Fibroblast of lung (primary cell): ENCODE measurements at regions not wholly inside any gene's neighbourhood (a gene's known extent, or its start where the extent isn't known, plus 50 kb on each side); places are given as distances from the start of the nearest gene placed in this dataset.

Experiments
- DNase-seq, 2 donors: peaks; one replicate each; pipeline versions ENCODE4 v3.0.0 to v3.0.0-alpha.2; 2010; ENCODE audit warnings: low read depth in 2 of 2
- H2AFZ ChIP-seq: 2 replicates; pipeline ENCODE4 v1.5.1; 2012; ENCODE audit warnings: low read length, control low read depth, inconsistent platforms
- H3K27ac ChIP-seq: 2 replicates; pipeline ENCODE4 v1.5.1; 2011; ENCODE audit warnings: low read length, control low read depth; ENCODE audit not compliant: insufficient read depth
- H3K27me3 ChIP-seq: 2 replicates; pipeline ENCODE4 v1.5.1; 2011; ENCODE audit warnings: mild to moderate bottlenecking, low read length; ENCODE audit not compliant: control insufficient read depth, insufficient read depth
- H3K36me3 ChIP-seq: 2 replicates; pipeline ENCODE4 v1.5.1; 2011; ENCODE audit warnings: low read length; ENCODE audit not compliant: control insufficient read depth, insufficient read depth
- H3K4me1 ChIP-seq: 2 replicates; pipeline ENCODE4 v1.5.1; 2011; ENCODE audit warnings: low read length; ENCODE audit not compliant: control insufficient read depth, insufficient read depth; ENCODE audit errors: extremely low read depth
- H3K4me2 ChIP-seq: 2 replicates; pipeline ENCODE4 v1.5.1; 2011; ENCODE audit warnings: low read length, control low read depth; ENCODE audit not compliant: insufficient read depth; ENCODE audit errors: extremely low read depth
- H3K4me3 ChIP-seq, 4 experiments: fragments of 200-600 bp in 1 of 4; sonication (generic) in 1 of 4; replicated peaks in 1 of 4; 2 replicates each; pipeline ENCODE4 v1.5.1; 2011 to 2016; ENCODE audit warnings: low read length in 4 of 4, low read depth in 3 of 4, mild to moderate bottlenecking in 3 of 4, control low read depth in 2 of 4, inconsistent platforms in 1 of 4, mixed read lengths in 1 of 4; ENCODE audit not compliant: insufficient read depth in 1 of 4; ENCODE audit errors: control extremely low read depth in 1 of 4
- H3K79me2 ChIP-seq: 2 replicates; pipeline ENCODE4 v1.5.1; 2012; ENCODE audit warnings: mild to moderate bottlenecking, low read length, inconsistent platforms; ENCODE audit not compliant: control insufficient read depth, insufficient read depth
- H3K9ac ChIP-seq: 2 replicates; pipeline ENCODE4 v1.5.1; 2011; ENCODE audit warnings: mild to moderate bottlenecking, low read length, control low read depth; ENCODE audit not compliant: insufficient read depth
- H3K9me3 ChIP-seq: 2 replicates; pipeline ENCODE4 v1.5.1; 2012; ENCODE audit warnings: low read depth, low read length; ENCODE audit not compliant: control insufficient read depth, insufficient read depth
- H4K20me1 ChIP-seq: 2 replicates; pipeline ENCODE4 v1.5.1; 2011; ENCODE audit warnings: low read length; ENCODE audit not compliant: control insufficient read depth, insufficient read depth; ENCODE audit errors: extremely low read depth
- EZH2 ChIP-seq: IDR thresholded peaks from 2 replicates; pipeline ENCODE4 v1.5.1; 2012; ENCODE audit warnings: low read length, control low read depth, mild to moderate bottlenecking; ENCODE audit errors: missing control alignments
- TF ChIP-seq, protein P1 (sequence below), 2 donors: IDR thresholded peaks in 1 of 2; conservative IDR thresholded peaks in 1 of 2; 1 replicate in 1 of 2; 2 replicates in 1 of 2; pipeline ENCODE4 v1.5.1; 2011 to 2012; ENCODE audit warnings: low read length in 2 of 2, control low read depth in 1 of 2, inconsistent platforms in 1 of 2, low read depth in 1 of 2, mild to moderate bottlenecking in 1 of 2

DNA sequence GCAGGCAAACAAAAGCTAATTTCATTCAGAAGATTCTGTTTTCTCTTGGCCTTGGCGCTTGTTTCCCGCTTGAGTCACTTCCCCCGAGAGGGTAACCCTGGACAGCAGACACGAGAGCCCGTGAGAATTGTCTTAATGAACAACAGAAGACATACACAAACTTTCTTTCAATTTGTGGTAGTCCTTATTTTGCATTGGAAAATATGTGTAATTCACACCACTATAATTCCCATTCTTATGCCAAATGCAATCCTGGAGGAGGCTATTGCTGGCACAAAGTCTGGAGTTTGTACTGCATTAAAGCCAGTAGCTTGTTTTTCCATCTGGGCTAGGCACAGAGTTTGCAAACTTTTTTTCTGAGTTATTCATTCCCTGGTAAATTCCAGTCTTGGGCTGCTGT lies 109.8 kb upstream of the IVNS1ABP start:
- no peak for TF ChIP-seq EZH2
- TF ChIP-seq, protein P1, sequence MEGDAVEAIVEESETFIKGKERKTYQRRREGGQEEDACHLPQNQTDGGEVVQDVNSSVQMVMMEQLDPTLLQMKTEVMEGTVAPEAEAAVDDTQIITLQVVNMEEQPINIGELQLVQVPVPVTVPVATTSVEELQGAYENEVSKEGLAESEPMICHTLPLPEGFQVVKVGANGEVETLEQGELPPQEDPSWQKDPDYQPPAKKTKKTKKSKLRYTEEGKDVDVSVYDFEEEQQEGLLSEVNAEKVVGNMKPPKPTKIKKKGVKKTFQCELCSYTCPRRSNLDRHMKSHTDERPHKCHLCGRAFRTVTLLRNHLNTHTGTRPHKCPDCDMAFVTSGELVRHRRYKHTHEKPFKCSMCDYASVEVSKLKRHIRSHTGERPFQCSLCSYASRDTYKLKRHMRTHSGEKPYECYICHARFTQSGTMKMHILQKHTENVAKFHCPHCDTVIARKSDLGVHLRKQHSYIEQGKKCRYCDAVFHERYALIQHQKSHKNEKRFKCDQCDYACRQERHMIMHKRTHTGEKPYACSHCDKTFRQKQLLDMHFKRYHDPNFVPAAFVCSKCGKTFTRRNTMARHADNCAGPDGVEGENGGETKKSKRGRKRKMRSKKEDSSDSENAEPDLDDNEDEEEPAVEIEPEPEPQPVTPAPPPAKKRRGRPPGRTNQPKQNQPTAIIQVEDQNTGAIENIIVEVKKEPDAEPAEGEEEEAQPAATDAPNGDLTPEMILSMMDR (conservative IDR thresholded peaks at IDR 0.05 in 1 of 2, IDR thresholded peaks at IDR 0.05 in 1 of 2; ENCODE audit: low read depth in 1 of 2, low read length in 2 of 2): no peak
- Histone ChIP-seq H3K36me3 (no peaks in the 10 kb centered on the region), H3K9me3 (no peaks in the 10 kb centered on the region), H4K20me1 (no peaks in the 10 kb centered on the region), H3K27ac (no peak overlapping the region), H3K4me3 (no peak overlapping the region), H3K4me2 (no peak overlapping the region), H3K4me1 (no peaks in the 10 kb centered on the region), H3K79me2 (no peaks in the 10 kb centered on the region), H2AFZ (no peak overlapping the region), H3K27me3 (no peaks in the 10 kb centered on the region), H3K9ac (no peak overlapping the region)
- no peak for DNase-seq

DNA sequence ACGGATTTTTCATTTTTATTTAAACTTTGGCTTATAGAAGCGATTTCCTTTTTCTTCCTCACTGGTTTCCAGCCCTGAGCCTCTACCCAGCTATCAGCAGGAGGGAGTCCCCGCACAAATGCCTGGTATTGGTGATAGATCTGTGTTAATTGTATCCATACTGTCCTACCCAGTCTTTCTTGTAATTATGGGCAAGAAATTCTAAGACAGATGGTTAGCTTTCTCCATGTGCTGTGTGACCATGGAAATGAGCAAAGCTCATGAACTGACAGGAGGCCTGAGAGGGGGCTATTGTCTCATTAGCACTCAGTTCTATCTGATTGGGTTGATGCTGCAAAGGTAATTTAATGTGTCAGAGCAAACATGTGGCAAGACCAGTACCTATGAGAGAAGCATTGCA lies 108.1 kb upstream of the IVNS1ABP start:
- no peaks in the 10 kb centered on the region for H3K9me3 ChIP-seq
- no peak for TF ChIP-seq EZH2
- TF ChIP-seq, protein P1 (conservative IDR thresholded peaks at IDR 0.05 in 1 of 2, IDR thresholded peaks at IDR 0.05 in 1 of 2; ENCODE audit: low read depth in 1 of 2, low read length in 2 of 2): no peak
- H3K4me3 ChIP-seq: no peak overlapping the region
- no peak overlapping the region for H2AFZ ChIP-seq
- H3K79me2 ChIP-seq: no peaks in the 10 kb centered on the region
- H3K27ac ChIP-seq: no peak overlapping the region
- no peak for DNase-seq
- no peaks in the 10 kb centered on the region for H3K4me1 ChIP-seq
- H3K27me3 ChIP-seq: peaks cover 2% of the 10 kb centered on the region
- no peaks in the 10 kb centered on the region for H4K20me1 ChIP-seq
- no peak overlapping the region for H3K4me2 ChIP-seq
- no peak overlapping the region for H3K9ac ChIP-seq
- H3K36me3 ChIP-seq: no peaks in the 10 kb centered on the region

DNA sequence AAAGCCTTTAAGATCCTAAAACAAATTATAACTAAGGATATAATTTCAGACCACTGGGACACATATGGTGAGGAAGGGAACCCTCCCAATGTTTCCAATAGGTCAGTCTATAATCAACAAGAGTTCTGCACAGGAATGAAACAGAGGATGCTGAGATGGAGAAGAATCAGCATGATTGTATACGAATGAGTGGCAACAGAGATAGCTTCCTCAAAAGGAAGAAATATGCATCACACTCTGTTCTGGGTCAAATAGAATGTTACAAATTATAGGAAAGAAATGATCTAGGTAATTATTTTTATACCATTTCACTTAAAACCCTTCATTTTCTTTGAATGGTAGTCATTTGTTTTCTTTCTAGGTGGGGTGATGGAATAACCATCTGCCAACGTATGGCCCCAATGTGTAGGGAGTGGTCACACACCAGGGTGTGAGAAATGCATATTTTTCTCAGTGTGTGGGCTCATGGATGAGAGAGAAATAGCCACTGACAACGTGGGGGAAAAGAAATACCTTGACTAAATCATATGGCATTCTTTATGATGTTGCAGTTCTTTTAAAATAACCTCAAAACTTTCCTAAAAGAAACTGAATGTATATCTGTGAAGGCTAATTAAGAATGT lies 104.6 kb upstream of the IVNS1ABP start:
- H3K4me2 ChIP-seq: no peak overlapping the region
- H3K79me2 ChIP-seq: no peaks in the 10 kb centered on the region
- no peak for DNase-seq
- no peaks in the 10 kb centered on the region for H3K9me3 ChIP-seq
- H3K4me1 ChIP-seq: no peaks in the 10 kb centered on the region
- H3K9ac ChIP-seq: no peak overlapping the region
- H3K4me3 ChIP-seq: no peak overlapping the region
- no peak overlapping the region for H2AFZ ChIP-seq
- peaks cover 4% of the 10 kb centered on the region for H3K27me3 ChIP-seq
- no peaks in the 10 kb centered on the region for H4K20me1 ChIP-seq
- H3K36me3 ChIP-seq: no peaks in the 10 kb centered on the region
- no peak for TF ChIP-seq EZH2
- TF ChIP-seq, protein P1 (conservative IDR thresholded peaks at IDR 0.05 in 1 of 2, IDR thresholded peaks at IDR 0.05 in 1 of 2; ENCODE audit: low read depth in 1 of 2, low read length in 2 of 2): no peak
- H3K27ac ChIP-seq: no peak overlapping the region
